ENCODE measurements at regions not wholly inside any gene's neighbourhood (a gene's known extent, or its start where the extent isn't known, plus 50 kb on each side); places are given as distances from the start of the nearest gene placed in this dataset.

DNA sequence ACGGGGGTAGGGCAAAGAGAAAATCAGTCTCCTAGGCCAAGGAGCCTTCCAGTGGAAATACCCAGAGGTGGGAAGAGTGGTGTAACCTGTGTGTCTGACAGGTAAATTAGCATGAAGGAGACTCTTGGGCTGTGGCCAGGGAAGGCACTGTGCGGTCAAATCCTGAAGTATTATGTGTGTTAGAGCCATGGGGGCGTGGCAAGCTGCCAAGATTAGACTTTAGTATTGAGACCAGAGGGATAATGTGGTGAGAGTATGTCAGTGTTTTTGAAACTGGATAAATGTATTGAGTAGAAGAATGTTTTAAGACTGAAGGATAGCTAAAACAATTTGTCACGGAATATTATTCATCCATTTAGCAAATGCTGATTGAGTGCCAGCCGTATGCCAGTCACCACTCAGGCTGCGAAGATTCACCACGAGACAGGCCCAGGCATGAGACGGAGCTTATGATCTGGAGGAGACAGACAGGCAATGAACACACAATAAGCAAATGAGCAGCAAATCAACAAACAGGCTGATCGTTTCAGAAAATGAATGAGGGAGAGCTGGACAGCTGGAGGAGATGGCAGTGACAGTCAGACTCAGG lies 445.9 kb downstream of the MCTP2 start:
- Histone ChIP-seq H2AFZ (ENCODE audit: low read depth) (no peak overlapping the region), H3K36me3 (replicated peaks in 1 of 2; ENCODE audit: control insufficient read depth in 1 of 2, insufficient read depth in 2 of 2, low read length in 1 of 2) (no peaks in the 10 kb centered on the region), H3K79me2 (ENCODE audit: insufficient read depth) (no peaks in the 10 kb centered on the region), H3K4me1 (ENCODE audit: control insufficient read depth in 1 of 2, insufficient read depth in 2 of 2, low read depth in 1 of 2, low read length in 1 of 2) (no peaks in the 10 kb centered on the region), H4K20me1 (ENCODE audit: insufficient read depth) (no peaks in the 10 kb centered on the region), H3K27me3 (ENCODE audit: insufficient read depth) (no peaks in the 10 kb centered on the region), H3K27ac (ENCODE audit: low read depth in 2 of 2, low read length in 1 of 2) (no peak overlapping the region), H3K9me3 (no peaks in the 10 kb centered on the region), H3K4me3 (ENCODE audit: low read depth in 2 of 2, low read length in 1 of 2) (no peak overlapping the region), H3F3A (replicated peaks; ENCODE audit: insufficient read depth) (no peaks in the 10 kb centered on the region), H3K4me2 (no peak overlapping the region), H3K9ac (no peak overlapping the region), H3K9me2 (no peaks in the 10 kb centered on the region)
- DNase-seq: no peak
- ChIA-PET POLR2A (no interaction called here), CTCF (interaction anchor here (1.2 kb wide), 1 partner anchor 31 kb away, joined by 3 read pairs; no protein-coding TSS in a partner anchor)
- no peak for TF ChIP-seq FOXM1 (IDR thresholded peaks at IDR 0.05; ENCODE audit: low read depth)
- TF ChIP-seq, protein P1, sequence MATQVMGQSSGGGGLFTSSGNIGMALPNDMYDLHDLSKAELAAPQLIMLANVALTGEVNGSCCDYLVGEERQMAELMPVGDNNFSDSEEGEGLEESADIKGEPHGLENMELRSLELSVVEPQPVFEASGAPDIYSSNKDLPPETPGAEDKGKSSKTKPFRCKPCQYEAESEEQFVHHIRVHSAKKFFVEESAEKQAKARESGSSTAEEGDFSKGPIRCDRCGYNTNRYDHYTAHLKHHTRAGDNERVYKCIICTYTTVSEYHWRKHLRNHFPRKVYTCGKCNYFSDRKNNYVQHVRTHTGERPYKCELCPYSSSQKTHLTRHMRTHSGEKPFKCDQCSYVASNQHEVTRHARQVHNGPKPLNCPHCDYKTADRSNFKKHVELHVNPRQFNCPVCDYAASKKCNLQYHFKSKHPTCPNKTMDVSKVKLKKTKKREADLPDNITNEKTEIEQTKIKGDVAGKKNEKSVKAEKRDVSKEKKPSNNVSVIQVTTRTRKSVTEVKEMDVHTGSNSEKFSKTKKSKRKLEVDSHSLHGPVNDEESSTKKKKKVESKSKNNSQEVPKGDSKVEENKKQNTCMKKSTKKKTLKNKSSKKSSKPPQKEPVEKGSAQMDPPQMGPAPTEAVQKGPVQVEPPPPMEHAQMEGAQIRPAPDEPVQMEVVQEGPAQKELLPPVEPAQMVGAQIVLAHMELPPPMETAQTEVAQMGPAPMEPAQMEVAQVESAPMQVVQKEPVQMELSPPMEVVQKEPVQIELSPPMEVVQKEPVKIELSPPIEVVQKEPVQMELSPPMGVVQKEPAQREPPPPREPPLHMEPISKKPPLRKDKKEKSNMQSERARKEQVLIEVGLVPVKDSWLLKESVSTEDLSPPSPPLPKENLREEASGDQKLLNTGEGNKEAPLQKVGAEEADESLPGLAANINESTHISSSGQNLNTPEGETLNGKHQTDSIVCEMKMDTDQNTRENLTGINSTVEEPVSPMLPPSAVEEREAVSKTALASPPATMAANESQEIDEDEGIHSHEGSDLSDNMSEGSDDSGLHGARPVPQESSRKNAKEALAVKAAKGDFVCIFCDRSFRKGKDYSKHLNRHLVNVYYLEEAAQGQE (IDR thresholded peaks at IDR 0.05; ENCODE audit: low read depth, low read length): no peak
- TF ChIP-seq RAD21 (IDR thresholded peaks at IDR 0.05; ENCODE audit: low read length): no peak
- TF ChIP-seq NFIC (IDR thresholded peaks at IDR 0.05; ENCODE audit: borderline replicate concordance): no peak
- no peak for TF ChIP-seq RXRA (IDR thresholded peaks at IDR 0.05; ENCODE audit: borderline replicate concordance, low read depth)
- no peak for TF ChIP-seq SMC3 (IDR thresholded peaks at IDR 0.05; ENCODE audit: low read depth, low read length)
- TF ChIP-seq, protein P2, sequence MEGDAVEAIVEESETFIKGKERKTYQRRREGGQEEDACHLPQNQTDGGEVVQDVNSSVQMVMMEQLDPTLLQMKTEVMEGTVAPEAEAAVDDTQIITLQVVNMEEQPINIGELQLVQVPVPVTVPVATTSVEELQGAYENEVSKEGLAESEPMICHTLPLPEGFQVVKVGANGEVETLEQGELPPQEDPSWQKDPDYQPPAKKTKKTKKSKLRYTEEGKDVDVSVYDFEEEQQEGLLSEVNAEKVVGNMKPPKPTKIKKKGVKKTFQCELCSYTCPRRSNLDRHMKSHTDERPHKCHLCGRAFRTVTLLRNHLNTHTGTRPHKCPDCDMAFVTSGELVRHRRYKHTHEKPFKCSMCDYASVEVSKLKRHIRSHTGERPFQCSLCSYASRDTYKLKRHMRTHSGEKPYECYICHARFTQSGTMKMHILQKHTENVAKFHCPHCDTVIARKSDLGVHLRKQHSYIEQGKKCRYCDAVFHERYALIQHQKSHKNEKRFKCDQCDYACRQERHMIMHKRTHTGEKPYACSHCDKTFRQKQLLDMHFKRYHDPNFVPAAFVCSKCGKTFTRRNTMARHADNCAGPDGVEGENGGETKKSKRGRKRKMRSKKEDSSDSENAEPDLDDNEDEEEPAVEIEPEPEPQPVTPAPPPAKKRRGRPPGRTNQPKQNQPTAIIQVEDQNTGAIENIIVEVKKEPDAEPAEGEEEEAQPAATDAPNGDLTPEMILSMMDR (IDR thresholded peaks at IDR 0.05): no peak
- TF ChIP-seq, protein P3, sequence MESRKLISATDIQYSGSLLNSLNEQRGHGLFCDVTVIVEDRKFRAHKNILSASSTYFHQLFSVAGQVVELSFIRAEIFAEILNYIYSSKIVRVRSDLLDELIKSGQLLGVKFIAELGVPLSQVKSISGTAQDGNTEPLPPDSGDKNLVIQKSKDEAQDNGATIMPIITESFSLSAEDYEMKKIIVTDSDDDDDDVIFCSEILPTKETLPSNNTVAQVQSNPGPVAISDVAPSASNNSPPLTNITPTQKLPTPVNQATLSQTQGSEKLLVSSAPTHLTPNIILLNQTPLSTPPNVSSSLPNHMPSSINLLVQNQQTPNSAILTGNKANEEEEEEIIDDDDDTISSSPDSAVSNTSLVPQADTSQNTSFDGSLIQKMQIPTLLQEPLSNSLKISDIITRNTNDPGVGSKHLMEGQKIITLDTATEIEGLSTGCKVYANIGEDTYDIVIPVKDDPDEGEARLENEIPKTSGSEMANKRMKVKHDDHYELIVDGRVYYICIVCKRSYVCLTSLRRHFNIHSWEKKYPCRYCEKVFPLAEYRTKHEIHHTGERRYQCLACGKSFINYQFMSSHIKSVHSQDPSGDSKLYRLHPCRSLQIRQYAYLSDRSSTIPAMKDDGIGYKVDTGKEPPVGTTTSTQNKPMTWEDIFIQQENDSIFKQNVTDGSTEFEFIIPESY (IDR thresholded peaks at IDR 0.05; ENCODE audit: borderline replicate concordance, low read depth): no peak
- TF ChIP-seq, protein P4, sequence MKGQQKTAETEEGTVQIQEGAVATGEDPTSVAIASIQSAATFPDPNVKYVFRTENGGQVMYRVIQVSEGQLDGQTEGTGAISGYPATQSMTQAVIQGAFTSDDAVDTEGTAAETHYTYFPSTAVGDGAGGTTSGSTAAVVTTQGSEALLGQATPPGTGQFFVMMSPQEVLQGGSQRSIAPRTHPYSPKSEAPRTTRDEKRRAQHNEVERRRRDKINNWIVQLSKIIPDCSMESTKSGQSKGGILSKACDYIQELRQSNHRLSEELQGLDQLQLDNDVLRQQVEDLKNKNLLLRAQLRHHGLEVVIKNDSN (IDR thresholded peaks at IDR 0.05; ENCODE audit: borderline replicate concordance, low read depth): no peak
- TF ChIP-seq YY1 (IDR thresholded peaks at IDR 0.05; ENCODE audit: low read depth): no peak
- no peak for TF ChIP-seq NRF1 (IDR thresholded peaks at IDR 0.05; ENCODE audit: low read depth, low read length)
- TF ChIP-seq GABPA (IDR thresholded peaks at IDR 0.05; ENCODE audit: low read depth): no peak
- no peak for TF ChIP-seq RCOR1 (IDR thresholded peaks at IDR 0.05; ENCODE audit: low read length)
- TF ChIP-seq ELF1 (IDR thresholded peaks at IDR 0.05): no peak
- TF ChIP-seq SIN3A (IDR thresholded peaks at IDR 0.05; ENCODE audit: borderline replicate concordance, low read depth, low read length): no peak
- no peak for TF ChIP-seq FOXJ3 (CRISPR knock-in tag; IDR thresholded peaks at IDR 0.05)
- 24% methylated on average over 9 of the region's 9 CpGs for WGBS (ENCODE audit: low lambda C conversion rate)
